ENCODE measurements at regions not wholly inside any gene's neighbourhood (a gene's known extent, or its start where the extent isn't known, plus 50 kb on each side); places are given as distances from the start of the nearest gene placed in this dataset.
"Not testable (repeated sequence)": the region's sequence is repeated elsewhere in the genome, so short reads cannot be mapped to it uniquely, and the experiment has no call there.

GRCh38 chr9:88884291-88884690, 107.0 kb upstream of the S1PR3 start:
- not testable (repeated sequence) for TF ChIP-seq CTCF, POLR2A (IDR thresholded peaks at IDR 0.05)

All from body of pancreas (tissue), 4 donors.